Inferior parietal cortex (tissue), 1 donor: ENCODE measurements at regions not wholly inside any gene's neighbourhood (a gene's known extent, or its start where the extent isn't known, plus 50 kb on each side); places are given as distances from the start of the nearest gene placed in this dataset.

Experiments
- DNase-seq: peaks from one replicate; pipeline ENCODE4 v3.0.0-alpha.2; 2016; ENCODE audit errors: extremely low spot score

- no peak for DNase-seq
These were observed 115.7 kb upstream of the IGF1 start for GRCh38 chr12:102596031-102596430.

- DNase-seq = no peak
These were observed 115.0 kb upstream of the IGF1 start for GRCh38 chr12:102595315-102595714.

GRCh38 chr12:102593134-102593533 is 112.8 kb upstream of the IGF1 start:
- DNase-seq = no peak

- DNase-seq = no peak
These were observed 111.8 kb upstream of the IGF1 start for GRCh38 chr12:102592134-102592533.

GRCh38 chr12:102573237-102573636 is 92.9 kb upstream of the IGF1 start:
- DNase-seq = no peak

GRCh38 chr12:102571889-102572288 is 91.5 kb upstream of the IGF1 start:
- no peak for DNase-seq

- DNase-seq = no peak
These were observed 89.9 kb upstream of the IGF1 start for GRCh38 chr12:102570256-102570655.

GRCh38 chr12:102569803-102570202 is 89.4 kb upstream of the IGF1 start:
- DNase-seq = no peak

- no peak for DNase-seq
These were observed 87.9 kb upstream of the IGF1 start for GRCh38 chr12:102568276-102568675.

GRCh38 chr12:102567031-102567985 is 86.9 kb upstream of the IGF1 start:
- DNase-seq = no peak

GRCh38 chr12:102565555-102565954 is 85.2 kb upstream of the IGF1 start:
- no peak for DNase-seq

- DNase-seq = no peak
These were observed 83.7 kb upstream of the IGF1 start for GRCh38 chr12:102564026-102564425.

GRCh38 chr12:102562836-102563425 is 82.6 kb upstream of the IGF1 start:
- DNase-seq = no peak

GRCh38 chr12:102551186-102551585 is 70.8 kb upstream of the IGF1 start:
- DNase-seq = no peak

GRCh38 chr12:102549691-102550090 is 69.3 kb upstream of the IGF1 start:
- DNase-seq = no peak

- no peak for DNase-seq
These were observed 68.2 kb upstream of the IGF1 start for GRCh38 chr12:102548543-102548942.

GRCh38 chr12:102543494-102544485 is 63.4 kb upstream of the IGF1 start:
- DNase-seq = no peak

- no peak for DNase-seq
These were observed 62.6 kb upstream of the IGF1 start for GRCh38 chr12:102542816-102543440.

GRCh38 chr12:102540815-102541385 is 60.5 kb upstream of the IGF1 start:
- DNase-seq = no peak

GRCh38 chr12:102539651-102540553 is 59.5 kb upstream of the IGF1 start:
- no peak for DNase-seq
